Mesodermal cell (in vitro differentiated cells): ENCODE measurements at regions not wholly inside any gene's neighbourhood (a gene's known extent, or its start where the extent isn't known, plus 50 kb on each side); places are given as distances from the start of the nearest gene placed in this dataset.

ENCODE experiments used
- H3K27ac ChIP-seq: 2 replicates; pipeline ENCODE4 v1.7.0; 2013; ENCODE audit warnings: mild to moderate bottlenecking, low read depth, low read length, moderate library complexity; ENCODE audit not compliant: severe bottlenecking
- H3K36me3 ChIP-seq: 2 replicates; pipeline ENCODE4 v1.7.1; 2013; ENCODE audit warnings: mild to moderate bottlenecking, low read length, moderate library complexity; ENCODE audit not compliant: control insufficient read depth, insufficient read depth
- H3K4me1 ChIP-seq: one replicate; pipeline ENCODE4 v1.7.1; 2013; ENCODE audit warnings: mild to moderate bottlenecking, low read length; ENCODE audit not compliant: insufficient read depth, control insufficient read depth, poor library complexity, severe bottlenecking
- H3K4me3 ChIP-seq: 2 replicates; pipeline ENCODE4 v1.7.0; 2013; ENCODE audit warnings: low read length, control low read depth, mild to moderate bottlenecking; ENCODE audit not compliant: insufficient read depth, poor library complexity, severe bottlenecking; ENCODE audit errors: extremely low read depth
- H3K9me3 ChIP-seq: 2 replicates; pipeline ENCODE4 v1.7.1; 2013; ENCODE audit warnings: mild to moderate bottlenecking, low read length, moderate library complexity; ENCODE audit not compliant: control insufficient read depth
- WGBS, 2 experiments: methylation state at CpG; one replicate each; pipeline ENCODE4 v1.1.5; 2013; ENCODE audit warnings: missing lambda C conversion rate in 2 of 2; ENCODE audit not compliant: insufficient coverage in 2 of 2; 5-methylcytosine and 5-hydroxymethylcytosine counted together

DNA sequence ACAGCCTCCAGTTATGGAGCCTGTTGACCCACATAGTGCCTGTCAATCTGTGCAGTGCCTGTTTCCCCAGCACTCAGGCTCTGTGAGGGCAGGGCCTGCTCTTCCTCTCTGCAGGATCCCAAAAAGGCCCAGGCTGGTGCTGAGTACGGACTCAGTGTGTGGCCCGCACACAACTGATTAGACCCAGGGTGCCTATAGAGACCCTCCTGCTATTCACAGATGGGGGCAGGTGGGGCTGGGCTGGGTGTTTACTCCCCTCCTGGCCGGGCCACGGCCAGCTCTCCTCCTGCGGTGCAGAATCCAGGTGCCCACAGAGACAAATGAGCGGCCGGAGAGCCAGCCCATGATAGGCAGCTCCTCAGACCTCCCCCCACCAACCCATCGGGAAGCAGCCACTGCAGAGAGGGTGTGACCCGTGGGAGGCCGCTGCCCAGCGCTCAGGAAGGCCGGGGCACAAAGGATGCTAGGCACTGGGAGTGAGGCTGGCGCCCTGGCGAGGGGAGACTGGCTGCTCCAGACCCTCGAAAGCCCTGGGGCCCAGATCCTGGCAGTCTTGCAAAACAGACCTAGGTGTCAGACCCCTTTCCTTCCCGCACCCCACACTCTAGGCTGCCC, 239.0 kb downstream of the CTTN start:
- no peak overlapping the region for H3K4me3 ChIP-seq
- WGBS, 2 experiments = 82 to 86% methylated on average over 14 of the region's 16 CpGs
- H3K4me1 ChIP-seq = no peaks in the 10 kb centered on the region
- H3K27ac ChIP-seq = no peak overlapping the region
- no peaks in the 10 kb centered on the region for H3K36me3 ChIP-seq
- H3K9me3 ChIP-seq = no peaks in the 10 kb centered on the region

DNA sequence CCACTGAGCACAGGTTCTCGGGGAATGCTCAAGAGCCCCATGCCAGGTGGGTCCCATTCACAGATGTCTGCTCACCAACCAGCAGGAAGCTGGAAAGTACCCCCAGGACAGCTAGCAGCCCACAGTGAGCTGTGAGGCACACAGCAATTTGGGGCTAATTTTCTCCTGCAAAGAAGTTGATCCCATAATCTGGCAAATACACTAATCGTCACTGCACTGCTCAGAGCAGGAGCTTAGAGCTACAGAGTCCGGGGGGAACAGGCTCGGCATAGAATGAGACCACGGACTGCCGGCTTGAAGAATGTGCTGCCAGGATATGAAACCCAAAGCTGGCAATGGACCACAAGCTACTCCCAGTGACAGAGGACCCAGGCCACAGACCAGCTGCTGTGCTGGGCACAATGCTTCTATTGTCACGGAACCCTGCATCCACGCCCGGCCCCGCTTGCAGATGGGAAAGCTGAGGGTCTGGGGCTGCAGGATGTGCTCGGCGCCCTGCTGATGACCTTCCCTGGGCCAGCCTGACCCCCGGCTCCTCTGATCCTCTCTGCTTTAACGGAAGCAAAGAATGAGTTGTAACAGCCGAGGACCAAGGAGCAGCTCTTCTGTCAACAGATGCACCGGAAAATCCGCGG, 239.7 kb downstream of the CTTN start:
- Histone ChIP-seq H3K27ac (no peak overlapping the region), H3K4me3 (no peak overlapping the region), H3K36me3 (no peaks in the 10 kb centered on the region), H3K4me1 (no peaks in the 10 kb centered on the region), H3K9me3 (no peaks in the 10 kb centered on the region)
- 81 to 85% methylated on average over 14 to 18 of the region's 18 CpGs for WGBS, 2 experiments

DNA sequence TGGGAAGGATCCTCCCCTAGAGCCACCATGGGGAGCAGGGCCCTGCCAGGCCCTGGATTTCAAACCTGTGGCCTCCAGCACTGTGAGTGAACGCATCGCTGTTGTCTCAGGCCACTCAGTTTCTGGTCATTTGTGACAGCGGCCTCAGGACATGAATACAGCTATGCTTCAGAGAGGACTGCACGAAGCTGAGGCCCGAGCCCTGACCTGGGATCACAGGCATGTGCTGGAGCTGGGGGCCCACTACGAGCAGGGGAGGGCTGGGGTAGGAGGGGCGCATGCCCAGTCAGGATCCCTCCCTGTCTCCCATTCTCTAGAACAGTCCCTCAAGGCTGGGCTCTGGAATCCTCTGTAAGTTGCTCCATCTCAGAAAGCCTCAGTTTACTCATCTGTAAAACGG, 242.1 kb downstream of the CTTN start:
- H3K27ac ChIP-seq = no peak overlapping the region
- H3K4me3 ChIP-seq = no peak overlapping the region
- peaks cover 8% of the 10 kb centered on the region for H3K4me1 ChIP-seq
- no peaks in the 10 kb centered on the region for H3K36me3 ChIP-seq
- WGBS, 2 experiments = 95 to 97% methylated on average over 6 to 8 of the region's 8 CpGs
- no peaks in the 10 kb centered on the region for H3K9me3 ChIP-seq

DNA sequence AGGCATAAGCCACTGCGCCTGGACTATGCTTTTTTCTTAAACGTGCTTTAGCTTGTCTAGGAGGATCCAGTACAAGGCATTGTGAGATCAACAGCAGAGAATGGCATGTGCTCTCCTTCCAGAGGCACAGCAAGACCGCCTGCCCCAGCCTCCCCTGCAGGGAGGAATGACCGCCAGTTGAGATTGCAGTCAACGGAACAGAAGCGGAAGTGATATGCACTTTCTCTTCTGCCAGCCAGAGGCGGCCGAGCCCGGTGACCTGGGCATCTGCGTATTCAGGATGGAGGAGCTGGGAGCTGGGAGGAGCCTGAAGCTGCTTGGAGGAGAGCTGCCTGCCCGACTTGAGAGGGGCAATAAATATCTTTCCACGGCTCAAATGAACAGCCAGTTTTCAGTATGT, 243.0 kb downstream of the CTTN start:
- 61 to 78% methylated on average over 11 to 12 of the region's 12 CpGs for WGBS, 2 experiments
- Histone ChIP-seq H3K4me1 (peaks cover 8% of the 10 kb centered on the region), H3K27ac (no peak overlapping the region)

DNA sequence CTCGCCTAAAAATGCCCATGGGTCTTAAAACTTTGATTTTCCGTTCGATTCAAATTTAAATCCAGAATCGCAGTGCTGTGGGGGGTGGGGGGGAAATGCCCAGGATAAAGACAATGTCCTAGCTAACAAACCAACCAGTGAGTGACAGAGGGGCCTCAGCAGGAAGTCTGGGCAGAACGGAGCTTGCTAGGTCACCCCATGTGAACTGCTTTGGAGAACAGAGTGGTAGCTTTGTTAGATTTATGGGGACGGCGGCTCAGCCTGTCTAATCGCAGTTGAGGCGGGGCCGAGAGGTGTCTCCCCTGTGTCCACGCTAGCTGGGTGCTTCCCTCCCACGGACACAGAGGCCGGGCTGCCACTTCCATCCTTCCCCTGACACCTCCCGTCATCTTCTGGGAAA, 243.9 kb downstream of the CTTN start:
- H3K27ac ChIP-seq = no peak overlapping the region
- no peaks in the 10 kb centered on the region for H3K9me3 ChIP-seq
- 63 to 87% methylated on average over 6 to 14 of the region's 14 CpGs for WGBS, 2 experiments
- H3K4me3 ChIP-seq = no peak overlapping the region
- peaks cover 8% of the 10 kb centered on the region for H3K4me1 ChIP-seq
- H3K36me3 ChIP-seq = no peaks in the 10 kb centered on the region

More for the DNA sequence above, 243.0 kb downstream of the CTTN start:
- Histone ChIP-seq H3K9me3 (no peaks in the 10 kb centered on the region), H3K36me3 (no peaks in the 10 kb centered on the region), H3K4me3 (no peak overlapping the region)

DNA sequence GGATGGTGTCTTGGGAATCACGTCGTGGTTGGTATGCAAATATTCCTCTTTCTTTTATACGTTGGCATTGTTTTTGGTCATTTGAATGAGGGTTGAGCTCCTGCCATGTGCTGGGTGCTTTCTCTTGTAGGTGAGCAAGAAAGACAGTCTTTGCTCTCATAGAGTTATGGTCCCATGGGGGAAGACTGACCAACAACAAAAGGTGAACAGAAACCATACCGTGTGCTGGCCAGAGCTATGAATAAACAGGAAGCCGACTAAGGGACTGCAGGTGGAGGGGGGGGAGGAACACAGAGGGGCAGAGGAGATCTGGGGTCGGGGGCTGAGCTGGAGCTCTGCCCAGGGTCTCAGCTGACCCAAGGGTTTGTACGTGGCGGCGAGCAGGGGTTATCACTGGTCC, 245.3 kb downstream of the CTTN start:
- Histone ChIP-seq H3K27ac (no peak overlapping the region), H3K4me3 (no peak overlapping the region), H3K4me1 (peaks cover 8% of the 10 kb centered on the region), H3K9me3 (no peaks in the 10 kb centered on the region), H3K36me3 (no peaks in the 10 kb centered on the region)
- 32 to 43% methylated on average over 4 to 5 of the region's 9 CpGs for WGBS, 2 experiments

DNA sequence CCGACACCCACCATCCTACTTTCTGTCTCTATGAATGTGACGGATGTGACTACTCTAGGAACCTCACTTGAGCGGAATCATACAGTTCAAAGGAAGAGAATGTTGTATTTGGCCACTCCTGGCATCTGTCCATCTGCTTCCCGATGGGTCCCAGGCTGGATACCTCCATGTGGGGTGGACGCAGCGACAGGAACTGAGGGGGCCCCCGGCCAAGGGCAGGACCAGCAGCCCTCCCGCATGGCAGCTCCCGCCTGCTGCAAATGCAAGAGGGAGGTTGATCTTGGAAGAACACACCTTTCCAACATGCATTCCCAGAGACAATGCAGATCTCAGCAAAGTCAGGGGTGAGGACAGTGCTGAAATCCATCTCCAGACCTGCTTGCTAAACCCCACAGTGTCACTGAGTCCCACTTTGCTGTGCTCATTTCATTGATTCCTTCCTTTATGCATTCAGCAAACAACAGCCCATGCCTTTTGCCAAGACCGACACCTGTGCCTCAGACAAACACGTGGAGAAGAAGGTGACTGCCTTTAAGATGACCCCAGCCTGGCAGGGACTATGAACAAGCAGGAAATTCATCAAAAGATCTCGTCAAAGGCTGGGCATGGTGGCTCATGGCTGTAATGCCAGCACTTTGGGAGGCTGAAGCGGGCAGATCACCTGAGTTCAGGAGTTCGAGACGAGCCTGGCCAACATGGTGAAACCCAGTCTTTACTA, 246.2 kb downstream of the CTTN start:
- 86 to 92% methylated on average over 12 to 15 of the region's 15 CpGs for WGBS, 2 experiments
- Histone ChIP-seq H3K9me3 (no peaks in the 10 kb centered on the region), H3K36me3 (no peaks in the 10 kb centered on the region), H3K4me1 (peaks cover 8% of the 10 kb centered on the region), H3K4me3 (no peak overlapping the region), H3K27ac (no peak overlapping the region)

DNA sequence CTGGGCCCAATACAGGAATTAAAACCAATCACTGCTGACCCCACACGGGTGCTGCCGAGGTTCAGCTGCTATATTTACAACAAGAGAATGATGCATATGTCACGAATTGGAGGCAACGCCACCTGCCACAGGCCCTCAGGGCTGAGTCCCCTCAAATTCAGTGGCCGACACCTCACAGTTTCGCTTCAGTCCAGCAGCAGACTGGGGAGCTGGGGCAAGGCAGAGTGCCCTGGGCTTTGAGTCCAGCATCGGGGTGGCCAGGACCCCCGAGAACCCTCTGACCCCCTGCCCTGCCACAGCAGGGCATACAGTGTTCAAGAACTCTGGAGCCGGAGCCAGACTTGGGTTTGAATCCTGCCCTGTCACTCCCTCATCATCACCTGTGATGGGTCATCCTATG, 247.2 kb downstream of the CTTN start:
- no peaks in the 10 kb centered on the region for H3K36me3 ChIP-seq
- peaks cover 8% of the 10 kb centered on the region for H3K4me1 ChIP-seq
- WGBS, 2 experiments = 70 to 88% methylated on average over 6 to 9 of the region's 9 CpGs
- H3K4me3 ChIP-seq = no peak overlapping the region
- H3K9me3 ChIP-seq = no peaks in the 10 kb centered on the region
- no peak overlapping the region for H3K27ac ChIP-seq

DNA sequence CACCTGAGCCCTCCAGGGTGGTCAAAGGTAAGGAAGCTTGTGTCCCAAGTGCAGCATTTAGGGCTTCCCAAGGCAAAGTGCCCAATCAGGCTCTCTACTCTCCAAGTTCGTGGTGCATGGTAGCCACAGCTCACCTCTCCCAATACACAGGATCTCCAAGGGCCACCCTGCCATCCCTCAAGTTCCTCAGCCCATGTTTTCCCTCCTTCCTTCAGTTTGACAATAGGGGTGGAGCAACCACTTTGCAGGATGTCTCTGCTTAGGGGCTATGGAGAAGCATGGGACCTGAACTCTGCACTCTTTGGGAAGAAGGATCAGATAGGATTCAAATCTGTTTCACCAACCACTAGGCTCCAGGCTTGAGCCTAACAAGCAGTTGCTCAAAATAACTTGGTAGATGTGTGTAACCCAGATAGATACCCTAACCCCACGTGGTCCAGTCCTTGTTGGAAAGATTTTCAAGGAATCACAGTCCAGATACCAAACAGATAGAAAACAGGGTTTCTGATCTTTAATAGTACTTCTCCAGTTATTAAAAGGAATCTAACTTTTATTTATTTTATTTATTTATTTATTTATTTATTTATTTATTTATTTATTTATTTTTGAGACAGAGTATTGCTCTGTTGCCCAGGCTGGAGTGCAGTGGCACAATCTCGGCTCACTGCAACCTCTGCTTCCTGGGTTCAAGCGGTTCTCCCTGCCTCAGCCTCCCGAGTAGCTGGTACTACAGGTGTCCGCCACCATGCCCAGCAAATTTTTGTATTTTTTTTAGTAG, 248.1 kb downstream of the CTTN start:
- Histone ChIP-seq H3K9me3 (no peaks in the 10 kb centered on the region), H3K27ac (no peak overlapping the region), H3K4me3 (no peak overlapping the region), H3K4me1 (peaks cover 8% of the 10 kb centered on the region), H3K36me3 (no peaks in the 10 kb centered on the region)
- 78% methylated on average over 2 to 3 of the region's 6 CpGs for WGBS, 2 experiments

DNA sequence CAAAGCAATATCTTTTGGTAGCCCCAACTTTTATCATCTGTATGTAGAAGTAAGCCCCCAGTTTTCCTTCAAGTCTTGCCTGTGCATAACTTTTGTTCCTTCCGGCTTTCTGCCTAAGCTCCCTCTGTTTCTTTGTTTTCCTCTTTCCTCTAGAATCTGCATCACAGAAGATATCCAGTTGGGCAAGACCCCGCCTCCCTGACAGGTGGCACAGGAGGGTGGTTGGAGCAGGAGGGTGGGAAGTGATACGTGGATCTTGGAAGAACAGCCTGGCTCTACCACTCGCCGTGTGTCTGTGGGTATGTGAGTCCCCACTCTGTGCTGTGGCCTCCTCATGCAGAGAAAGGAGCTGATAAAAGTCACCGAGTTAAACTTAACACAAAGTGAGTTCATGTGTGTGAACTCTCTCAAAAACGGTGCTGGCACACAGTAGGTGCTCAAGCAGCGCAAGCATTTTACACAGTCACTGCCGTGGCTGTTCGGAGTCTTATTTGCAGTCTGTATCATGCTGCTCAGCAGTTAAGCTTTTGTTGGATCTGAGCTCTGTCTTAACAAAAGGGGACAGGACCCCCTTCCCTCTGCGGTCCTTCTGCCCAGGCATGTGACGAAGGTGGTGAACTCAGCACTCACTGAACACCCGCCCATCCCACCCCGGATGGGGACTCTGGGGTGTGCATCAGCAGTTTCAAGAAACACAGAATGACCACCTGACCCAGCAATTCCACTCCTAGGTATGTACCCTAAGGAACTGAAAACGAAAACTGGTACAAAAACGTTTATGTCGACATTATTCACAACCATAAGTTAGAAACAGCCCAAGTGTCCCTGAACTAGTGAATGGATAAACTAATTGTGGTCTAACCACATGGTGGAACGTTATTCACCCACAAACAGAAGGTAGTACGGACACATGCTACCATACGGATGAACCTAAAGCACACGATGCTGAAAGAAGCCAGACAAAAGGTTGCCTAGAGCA, 249.1 kb downstream of the CTTN start:
- Histone ChIP-seq H3K4me1 (peaks cover 8% of the 10 kb centered on the region), H3K36me3 (no peaks in the 10 kb centered on the region), H3K4me3 (no peak overlapping the region), H3K27ac (no peak overlapping the region), H3K9me3 (no peaks in the 10 kb centered on the region)
- 59 to 61% methylated on average over 14 to 15 of the region's 21 CpGs for WGBS, 2 experiments
